ENCODE measurements at regions not wholly inside any gene's neighbourhood (a gene's known extent, or its start where the extent isn't known, plus 50 kb on each side); places are given as distances from the start of the nearest gene placed in this dataset.

DNA sequence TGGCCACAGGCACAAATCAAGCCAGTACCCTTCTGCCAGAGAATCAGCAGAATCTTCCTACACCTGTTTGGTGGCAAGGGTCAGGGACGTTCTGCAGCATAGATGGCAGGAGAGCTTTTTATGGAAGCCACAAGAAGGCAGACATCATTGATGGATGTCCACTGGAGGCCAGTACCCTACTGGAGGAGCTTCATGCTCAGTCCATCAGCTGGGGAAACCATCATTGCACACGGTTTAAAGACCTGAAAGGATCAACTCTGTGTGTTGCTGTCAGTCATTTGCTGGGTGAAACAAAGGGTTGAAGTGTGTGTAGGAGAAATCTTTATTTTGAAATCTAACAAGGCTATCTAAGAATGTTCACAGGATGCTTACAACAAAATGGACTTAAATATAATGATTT is 158.9 kb upstream of the SASH1 start:
- DNase-seq, result no peak

DNA sequence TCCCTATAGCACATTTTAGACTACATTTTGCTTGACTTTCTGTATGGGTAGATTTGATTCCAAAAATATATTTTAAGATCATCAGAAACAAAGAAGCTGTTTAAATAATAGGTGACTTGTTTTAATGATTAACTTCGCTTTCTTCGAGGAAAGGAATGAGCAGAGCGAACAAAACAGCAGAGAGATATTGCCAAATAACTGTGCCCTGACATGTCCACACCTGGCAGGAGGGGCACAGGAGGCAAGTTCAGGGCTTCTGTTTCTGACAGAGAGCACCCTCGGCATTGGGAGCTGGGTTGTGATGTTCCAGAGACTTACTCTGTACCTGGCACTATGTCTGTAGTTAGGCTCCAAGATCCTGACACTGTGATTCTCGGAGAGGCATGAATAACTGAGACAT is 155.7 kb upstream of the SASH1 start:
- no peak for DNase-seq

GRCh38 chr6:148192310-148192709 is 150.3 kb upstream of the SASH1 start:
- DNase-seq, result no peak

- DNase-seq, result no peak
Observed at GRCh38 chr6:148193063-148193680, 149.5 kb upstream of the SASH1 start.

- no peak for DNase-seq
Observed at GRCh38 chr6:148195511-148195910, 147.1 kb upstream of the SASH1 start.

GRCh38 chr6:148199584-148199983 is 143.1 kb upstream of the SASH1 start:
- DNase-seq, result no peak

- no peak for DNase-seq
Observed at GRCh38 chr6:148200293-148200692, 142.3 kb upstream of the SASH1 start.

GRCh38 chr6:148200781-148201180 is 141.9 kb upstream of the SASH1 start:
- DNase-seq, result no peak

DNA sequence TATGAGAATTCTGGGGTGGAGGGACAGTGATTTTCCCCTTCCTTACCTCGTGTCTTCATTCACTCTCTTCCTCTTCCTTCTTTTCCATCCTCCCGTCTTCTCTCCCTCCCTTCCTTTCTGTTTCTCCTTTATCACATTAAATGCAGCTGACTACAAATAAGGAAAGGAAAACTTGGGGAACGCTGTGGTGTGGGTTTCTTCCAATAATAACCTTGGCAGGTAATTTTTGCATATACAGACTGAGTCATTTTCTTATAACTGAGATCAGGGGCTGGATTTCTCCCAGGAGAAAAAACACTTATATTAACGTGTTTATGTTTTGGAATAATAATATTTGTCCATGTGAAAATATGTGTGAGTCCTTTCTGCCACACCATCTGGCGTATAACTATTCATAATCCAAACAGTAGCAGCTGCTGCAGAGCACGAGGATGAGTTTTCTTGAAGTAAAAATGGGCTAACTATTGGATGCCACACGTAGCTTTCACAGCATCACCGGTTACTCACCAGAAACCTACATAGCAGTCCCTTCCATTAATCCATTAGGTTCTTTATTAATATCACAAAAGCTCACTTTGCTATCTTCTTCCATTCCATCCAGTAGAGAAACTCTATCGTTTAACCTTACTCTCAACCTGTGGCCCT is 139.2 kb upstream of the SASH1 start:
- DNase-seq, result no peak

DNA sequence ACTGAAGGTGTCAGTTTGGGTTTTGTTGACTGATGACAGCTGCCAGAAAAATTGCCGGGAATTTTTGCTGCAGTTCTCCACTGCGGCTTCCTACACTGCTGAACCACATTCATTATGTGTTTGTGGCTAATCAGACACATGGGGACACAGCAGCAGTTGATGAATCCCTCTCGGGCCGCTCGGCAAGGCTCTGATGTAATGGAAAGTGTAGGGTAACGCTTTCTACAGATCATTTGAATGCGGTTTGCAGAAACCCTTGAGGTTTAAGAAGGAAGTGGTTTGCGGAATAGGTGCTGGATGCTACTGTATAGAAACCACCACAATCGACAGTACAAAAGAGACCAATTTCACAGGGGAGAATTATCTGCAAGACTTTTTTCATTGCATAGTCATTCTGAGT is 138.7 kb upstream of the SASH1 start:
- DNase-seq, result peak; percentile 84

GRCh38 chr6:148208298-148208697 is 134.3 kb upstream of the SASH1 start:
- DNase-seq, result no peak

DNA sequence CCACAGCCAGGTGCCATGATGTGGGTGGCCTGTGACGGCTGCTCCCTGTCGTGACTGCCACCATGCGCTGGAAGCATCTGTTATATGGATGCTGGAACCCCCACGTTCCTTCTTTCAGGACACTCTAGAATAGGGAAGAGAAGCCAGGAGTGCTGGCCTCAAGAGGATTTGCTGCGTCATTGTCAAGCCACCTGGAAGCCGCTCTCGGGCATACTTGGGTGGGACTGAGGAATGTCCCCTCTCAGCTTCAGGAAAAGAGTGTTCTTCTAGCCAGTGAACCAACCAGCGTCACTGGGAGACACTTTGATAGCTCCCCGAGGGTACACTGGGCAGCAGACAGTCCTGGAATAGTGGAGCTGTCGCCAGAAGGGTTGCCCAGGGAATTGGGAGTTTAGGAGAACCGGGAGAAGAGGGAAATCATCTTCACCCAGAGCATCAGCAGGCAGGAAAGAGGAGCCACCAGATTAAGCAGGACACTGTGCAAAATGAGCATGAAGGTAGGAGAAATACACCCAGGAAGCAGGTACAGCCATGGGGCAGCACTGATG is 130.8 kb upstream of the SASH1 start:
- no peak for DNase-seq

GRCh38 chr6:148212366-148212765 is 130.3 kb upstream of the SASH1 start:
- no peak for DNase-seq

- no peak for DNase-seq
Observed at GRCh38 chr6:148213366-148213765, 129.3 kb upstream of the SASH1 start.

DNA sequence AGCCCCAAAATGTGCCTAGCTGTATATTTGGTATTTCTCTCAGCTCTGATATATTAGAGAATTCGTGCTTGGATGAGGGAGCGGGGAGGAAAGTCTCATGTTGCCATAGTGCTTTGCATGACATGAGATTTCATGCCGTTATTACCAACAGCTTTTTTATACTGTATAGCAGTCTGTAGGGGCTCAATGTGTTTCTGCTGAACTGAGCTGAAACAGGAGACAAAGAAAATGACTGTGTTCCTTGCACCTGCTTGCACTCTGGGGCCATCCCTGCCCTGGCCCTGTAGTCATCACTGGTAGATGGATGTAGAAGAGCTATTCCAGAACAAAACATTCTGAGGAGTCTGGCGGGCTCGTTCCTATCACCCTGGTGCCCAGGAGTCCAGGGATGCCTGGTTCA is 128.0 kb upstream of the SASH1 start:
- DNase-seq, result no peak

- DNase-seq, result no peak
Observed at GRCh38 chr6:148217051-148217450, 125.6 kb upstream of the SASH1 start.

GRCh38 chr6:148217921-148218320 is 124.7 kb upstream of the SASH1 start:
- DNase-seq, result no peak

GRCh38 chr6:148218542-148219258 is 123.9 kb upstream of the SASH1 start:
- no peak for DNase-seq

DNA sequence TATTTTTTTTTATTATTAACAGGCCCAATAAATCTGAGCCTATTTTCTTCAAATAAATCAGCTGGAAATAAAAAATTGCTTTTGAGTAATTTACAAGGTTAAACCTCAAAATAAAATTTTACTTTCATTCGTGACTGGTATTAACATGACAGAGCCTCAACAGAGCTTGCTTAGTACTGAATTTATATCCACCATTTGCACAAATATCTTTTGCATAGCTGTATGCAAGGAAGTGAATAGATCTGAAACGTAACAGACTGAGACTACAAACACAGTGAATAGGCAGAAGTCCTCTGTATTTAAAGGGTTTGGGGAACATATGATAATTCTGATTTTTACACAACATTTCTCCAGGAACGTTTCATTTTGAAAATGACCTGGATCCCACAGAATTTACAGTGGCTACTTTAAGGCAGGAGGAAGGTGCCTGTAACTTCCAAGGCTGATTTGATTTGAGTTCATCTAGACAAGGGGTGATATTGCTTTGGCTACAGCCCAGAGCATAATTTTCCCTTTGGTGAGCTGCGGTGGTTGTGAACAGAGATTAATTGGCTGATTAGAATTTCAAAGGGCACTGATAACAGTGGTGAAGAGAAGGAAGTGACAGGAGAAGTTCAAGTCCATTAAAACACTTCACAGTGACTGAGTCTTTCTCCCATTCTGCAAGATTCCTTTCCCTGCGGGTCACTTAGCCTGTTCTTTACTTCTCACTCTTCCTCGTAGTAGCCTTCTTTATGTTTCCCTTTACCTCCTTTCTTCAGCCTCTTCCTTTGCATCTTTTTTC is 121.2 kb upstream of the SASH1 start:
- no peak for DNase-seq

DNA sequence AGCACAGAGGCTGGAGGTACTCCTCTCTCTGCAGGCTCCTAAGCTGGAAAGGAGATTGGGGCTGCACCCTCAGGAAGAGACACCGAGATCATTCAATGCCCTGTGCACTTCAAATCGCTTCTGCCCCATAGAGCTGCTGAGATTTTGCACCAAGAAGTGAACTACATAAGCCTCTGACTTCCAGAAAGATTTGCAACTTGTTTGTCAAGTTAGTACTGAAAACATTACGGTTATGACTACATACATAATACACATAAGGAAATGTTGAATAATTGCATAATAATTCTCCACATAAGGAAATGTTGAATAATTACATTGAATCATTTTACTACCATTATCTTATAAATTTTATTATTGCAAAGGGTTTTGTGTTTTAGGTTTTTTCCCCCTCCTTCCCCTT is 120.3 kb upstream of the SASH1 start:
- DNase-seq, result no peak

DNA sequence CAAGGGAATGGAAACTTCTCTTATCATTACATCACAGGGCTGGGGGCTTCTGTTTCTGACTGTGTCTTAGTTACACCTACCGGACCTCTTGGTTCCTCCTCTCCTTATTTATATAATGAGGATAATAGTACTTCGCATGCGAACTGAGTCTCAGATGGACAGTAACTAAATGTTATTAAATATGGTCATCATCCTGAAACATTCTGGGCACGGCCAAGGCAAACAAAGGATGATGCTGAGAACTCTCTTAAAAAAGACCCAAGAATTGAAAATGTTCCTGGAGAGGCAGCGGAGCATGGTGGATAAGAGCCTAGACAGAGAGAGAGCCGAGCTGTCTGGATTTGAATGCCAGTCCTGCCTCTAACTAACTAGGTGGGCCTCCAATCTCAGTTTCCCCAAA is 119.8 kb upstream of the SASH1 start:
- DNase-seq, result no peak

DNA sequence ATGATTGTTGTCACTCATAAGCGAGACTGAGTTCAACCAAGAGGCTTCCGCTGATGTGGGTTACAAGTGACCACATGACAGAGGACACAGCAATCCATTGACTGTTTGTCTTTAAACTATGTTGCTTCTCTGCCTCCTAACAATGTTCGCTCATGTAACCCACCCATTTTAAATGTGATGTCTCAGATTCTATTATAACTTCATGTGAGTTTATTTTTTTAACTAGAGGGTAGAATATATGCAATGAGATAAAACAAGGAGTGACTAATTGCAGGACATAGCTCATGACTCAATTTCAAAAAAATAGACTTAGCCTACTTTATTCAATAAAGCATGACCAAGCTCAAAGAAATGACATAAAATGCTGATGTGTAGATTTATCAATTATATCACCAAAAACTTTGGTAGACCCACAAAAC is 119.2 kb upstream of the SASH1 start:
- DNase-seq, result no peak

DNA sequence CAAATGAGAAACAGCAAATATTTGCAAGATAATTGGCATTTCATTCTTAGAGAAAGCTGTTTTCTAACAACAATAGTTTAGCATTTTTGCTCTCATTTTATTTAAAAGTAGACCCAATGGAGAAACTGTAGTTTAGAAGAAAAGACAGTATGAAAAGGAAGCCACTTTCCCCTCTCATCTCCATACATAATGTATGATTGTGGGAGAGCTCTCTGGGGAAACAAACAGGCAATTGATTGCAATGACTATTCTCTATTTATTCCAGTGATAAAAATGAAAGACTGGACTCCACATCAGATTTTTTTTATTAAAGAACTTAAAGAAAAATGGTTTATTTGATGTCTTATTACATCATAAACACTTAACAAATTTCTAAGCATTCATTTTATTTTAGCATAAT is 116.8 kb upstream of the SASH1 start:
- no peak for DNase-seq

All from SIG-M5 (cell line).